ENCODE measurements at regions not wholly inside any gene's neighbourhood (a gene's known extent, or its start where the extent isn't known, plus 50 kb on each side); places are given as distances from the start of the nearest gene placed in this dataset.

DNA sequence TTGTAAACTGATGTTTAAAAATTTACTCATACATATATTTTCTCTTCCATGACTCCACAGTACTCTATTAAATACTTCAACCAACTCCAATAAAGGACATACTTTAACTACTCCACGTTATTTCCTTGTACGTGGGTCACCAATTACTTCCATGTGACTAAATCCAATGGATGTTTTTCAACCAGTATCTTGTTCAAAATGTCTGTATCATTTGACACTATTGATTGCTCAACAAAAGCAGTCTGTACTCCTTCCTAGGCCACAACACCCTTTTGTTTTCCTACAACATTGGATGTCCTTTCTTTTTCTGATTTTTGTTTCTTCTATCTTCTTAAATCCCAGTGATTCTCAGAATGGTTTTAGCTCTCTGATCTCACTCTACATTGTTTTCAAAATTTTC, 943.7 kb downstream of the EFNA5 start:
- Mint-ChIP-seq H3K4me1 (ENCODE audit: insufficient read depth, unreplicated experiment) (no peaks in the 10 kb centered on the region), H3K9me3 (ENCODE audit: unreplicated experiment) (peaks cover 7% of the 10 kb centered on the region), H3K36me3 (ENCODE audit: insufficient read depth, unreplicated experiment) (no peaks in the 10 kb centered on the region), H3K27ac (ENCODE audit: low read depth, unreplicated experiment) (no peak overlapping the region), H3K4me3 (ENCODE audit: unreplicated experiment) (no peak overlapping the region), H3K27me3 (ENCODE audit: insufficient read depth, unreplicated experiment) (peaks cover 11% of the 10 kb centered on the region)
- no peak for DNase-seq (ENCODE audit: unreplicated experiment)
- ChIA-PET CTCF (no interaction called here), POLR2A (no interaction called here)
- intact Hi-C loops (cut with micrococcal nuclease), result loop anchor here (10.0 kb wide), 1 partner anchor 462 kb away; no protein-coding TSS in a partner anchor
- TF ChIP-seq, protein P1, sequence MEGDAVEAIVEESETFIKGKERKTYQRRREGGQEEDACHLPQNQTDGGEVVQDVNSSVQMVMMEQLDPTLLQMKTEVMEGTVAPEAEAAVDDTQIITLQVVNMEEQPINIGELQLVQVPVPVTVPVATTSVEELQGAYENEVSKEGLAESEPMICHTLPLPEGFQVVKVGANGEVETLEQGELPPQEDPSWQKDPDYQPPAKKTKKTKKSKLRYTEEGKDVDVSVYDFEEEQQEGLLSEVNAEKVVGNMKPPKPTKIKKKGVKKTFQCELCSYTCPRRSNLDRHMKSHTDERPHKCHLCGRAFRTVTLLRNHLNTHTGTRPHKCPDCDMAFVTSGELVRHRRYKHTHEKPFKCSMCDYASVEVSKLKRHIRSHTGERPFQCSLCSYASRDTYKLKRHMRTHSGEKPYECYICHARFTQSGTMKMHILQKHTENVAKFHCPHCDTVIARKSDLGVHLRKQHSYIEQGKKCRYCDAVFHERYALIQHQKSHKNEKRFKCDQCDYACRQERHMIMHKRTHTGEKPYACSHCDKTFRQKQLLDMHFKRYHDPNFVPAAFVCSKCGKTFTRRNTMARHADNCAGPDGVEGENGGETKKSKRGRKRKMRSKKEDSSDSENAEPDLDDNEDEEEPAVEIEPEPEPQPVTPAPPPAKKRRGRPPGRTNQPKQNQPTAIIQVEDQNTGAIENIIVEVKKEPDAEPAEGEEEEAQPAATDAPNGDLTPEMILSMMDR (IDR thresholded peaks at IDR 0.05; ENCODE audit: unreplicated experiment), result no peak
- no TSS peak for BruUV-seq (replicated peaks)

GRCh38 chr5:106720367-106720766, 950.4 kb downstream of the EFNA5 start:
- H3K27me3 Mint-ChIP-seq (ENCODE audit: insufficient read depth, unreplicated experiment), result peaks cover 11% of the 10 kb centered on the region
- H3K36me3 Mint-ChIP-seq (ENCODE audit: insufficient read depth, unreplicated experiment), result no peaks in the 10 kb centered on the region
- H3K9me3 Mint-ChIP-seq (ENCODE audit: unreplicated experiment), result peaks cover 8% of the 10 kb centered on the region
- H3K4me1 Mint-ChIP-seq (ENCODE audit: insufficient read depth, unreplicated experiment), result no peaks in the 10 kb centered on the region
- BruUV-seq (replicated peaks), result no TSS peak
- TF ChIP-seq, protein P1 (IDR thresholded peaks at IDR 0.05; ENCODE audit: unreplicated experiment), result no peak
- intact Hi-C loops (cut with micrococcal nuclease), result loop anchor here (10.0 kb wide), 1 partner anchor 456 kb away; no protein-coding TSS in a partner anchor
- H3K4me3 Mint-ChIP-seq (ENCODE audit: unreplicated experiment), result no peak overlapping the region
- CTCF ChIA-PET, result interaction anchor here (0.7 kb wide), 2 partner anchors 9 to 175 kb away, joined by 3 read pairs; no protein-coding TSS in a partner anchor
- POLR2A ChIA-PET, result no interaction called here
- no peak for DNase-seq (ENCODE audit: unreplicated experiment)
- H3K27ac Mint-ChIP-seq (ENCODE audit: low read depth, unreplicated experiment), result no peak overlapping the region

- no peak for DNase-seq (ENCODE audit: unreplicated experiment)
- no peak overlapping the region for H3K27ac Mint-ChIP-seq (ENCODE audit: low read depth, unreplicated experiment)
- ChIA-PET CTCF (no interaction called here), POLR2A (no interaction called here)
- no peak overlapping the region for H3K4me3 Mint-ChIP-seq (ENCODE audit: unreplicated experiment)
- H3K27me3 Mint-ChIP-seq (ENCODE audit: insufficient read depth, unreplicated experiment), result no peaks in the 10 kb centered on the region
- no peaks in the 10 kb centered on the region for H3K4me1 Mint-ChIP-seq (ENCODE audit: insufficient read depth, unreplicated experiment)
- H3K36me3 Mint-ChIP-seq (ENCODE audit: insufficient read depth, unreplicated experiment), result no peaks in the 10 kb centered on the region
- intact Hi-C loops (cut with micrococcal nuclease), result no loop called here
- no TSS peak for BruUV-seq (replicated peaks)
- H3K9me3 Mint-ChIP-seq (ENCODE audit: unreplicated experiment), result no peaks in the 10 kb centered on the region
- TF ChIP-seq, protein P1 (IDR thresholded peaks at IDR 0.05; ENCODE audit: unreplicated experiment), result no peak
Measured at GRCh38 chr5:106699796-106700195, 970.9 kb downstream of the EFNA5 start.

- Mint-ChIP-seq H3K4me3 (ENCODE audit: unreplicated experiment) (no peak overlapping the region), H3K9me3 (ENCODE audit: unreplicated experiment) (no peaks in the 10 kb centered on the region), H3K27ac (ENCODE audit: low read depth, unreplicated experiment) (no peak overlapping the region), H3K4me1 (ENCODE audit: insufficient read depth, unreplicated experiment) (no peaks in the 10 kb centered on the region), H3K27me3 (ENCODE audit: insufficient read depth, unreplicated experiment) (no peaks in the 10 kb centered on the region), H3K36me3 (ENCODE audit: insufficient read depth, unreplicated experiment) (no peaks in the 10 kb centered on the region)
- intact Hi-C loops (cut with micrococcal nuclease), result no loop called here
- no TSS peak for BruUV-seq (replicated peaks)
- TF ChIP-seq, protein P1 (IDR thresholded peaks at IDR 0.05; ENCODE audit: unreplicated experiment), result no peak
- CTCF ChIA-PET, result no interaction called here
- no peak for DNase-seq (ENCODE audit: unreplicated experiment)
- POLR2A ChIA-PET, result no interaction called here
Measured at GRCh38 chr5:106699198-106699597, 971.5 kb downstream of the EFNA5 start.

All from MCF 10A (cell line).